Endothelial cell of umbilical vein (primary cell): ENCODE measurements at regions not wholly inside any gene's neighbourhood (a gene's known extent, or its start where the extent isn't known, plus 50 kb on each side); places are given as distances from the start of the nearest gene placed in this dataset.

Source experiments
- BruUV-seq: library from RNA; stranded (reverse); fragments of 400-500 nt; replicated peaks from 2 replicates; lab custom pipeline; 2021; lab: Mats Ljungman, UMichigan
- CTCF ChIA-PET: fragments of 300-600, 350-600 bp; sonication (Branson Sonifier 250); formaldehyde crosslinking; loops from one replicate; lab custom pipeline; 2021; ENCODE audit warnings: antibody characterized with exemption, inconsistent platforms; lab: Charles Lee
- POLR2A ChIA-PET: fragments of 300-600, 350-600 bp; sonication (Branson Sonifier 250); formaldehyde crosslinking; loops from one replicate; lab custom pipeline; 2021; ENCODE audit warnings: antibody characterized with exemption, inconsistent platforms; lab: Charles Lee
- DNase-seq: peaks from one replicate; pipeline ENCODE4 v3.0.0-alpha.2; 2011; ENCODE audit warnings: low read depth, low spot score
- FAIRE-seq: peaks from 2 replicates; lab custom pipeline; 2011; peaks lifted over from hg19 to GRCh38; lab: Jason Lieb, UNC
- H2AFZ ChIP-seq: 2 replicates; pipeline ENCODE4 v1.6.0; 2012; ENCODE audit warnings: low read depth, low read length, control low read depth, inconsistent platforms
- H3K27ac ChIP-seq: 2 replicates; pipeline ENCODE4 v1.5.1; 2011; ENCODE audit warnings: low read depth, mild to moderate bottlenecking, control low read depth, low read length, moderate library complexity; ENCODE audit not compliant: insufficient read depth
- H3K27me3 ChIP-seq, 2 experiments: 2 replicates each; pipeline versions ENCODE4 v1.6.0 to v1.6.1; 2011; ENCODE audit warnings: low read length in 2 of 2, mixed read lengths in 1 of 2; ENCODE audit not compliant: control insufficient read depth in 2 of 2, insufficient read depth in 2 of 2
- H3K36me3 ChIP-seq, 2 experiments: 2 replicates in 1 of 2; 3 replicates in 1 of 2; pipeline ENCODE4 v1.5.1; 2011; ENCODE audit warnings: low read length in 2 of 2, mild to moderate bottlenecking in 1 of 2, moderate library complexity in 1 of 2; ENCODE audit not compliant: control insufficient read depth in 2 of 2, insufficient read depth in 2 of 2; ENCODE audit errors: extremely low read depth in 1 of 2
- H3K4me1 ChIP-seq: 3 replicates; pipeline ENCODE4 v1.5.1; 2011; ENCODE audit warnings: mild to moderate bottlenecking, low read length; ENCODE audit not compliant: control insufficient read depth, insufficient read depth; ENCODE audit errors: extremely low read depth
- H3K4me2 ChIP-seq: 2 replicates; pipeline ENCODE4 v1.6.1; 2011; ENCODE audit warnings: low read length, control low read depth, mixed read lengths; ENCODE audit not compliant: insufficient read depth
- H3K4me3 ChIP-seq, 3 experiments: fragments of 200-600 bp in 1 of 3; sonication (generic), shearing (Covaris generic) in 1 of 3; replicated peaks in 1 of 3; 2 replicates each; pipeline ENCODE4 v1.5.1; 2011 to 2016; ENCODE audit warnings: control low read depth in 3 of 3, low read length in 3 of 3, mild to moderate bottlenecking in 2 of 3, inconsistent platforms in 1 of 3, low read depth in 1 of 3, moderate library complexity in 1 of 3; ENCODE audit not compliant: insufficient read depth in 1 of 3
- H3K79me2 ChIP-seq: 2 replicates; pipeline ENCODE4 v1.6.0; 2012; ENCODE audit warnings: low read length, inconsistent platforms; ENCODE audit not compliant: control insufficient read depth, insufficient read depth
- H3K9ac ChIP-seq: replicated peaks from 2 replicates; pipeline ENCODE3; 2011; ENCODE audit warnings: low read length, control low read depth; ENCODE audit not compliant: insufficient read depth; ENCODE audit errors: extremely low read depth
- H3K9me1 ChIP-seq: replicated peaks from 3 replicates; pipeline ENCODE4 v1.6.0; 2011; ENCODE audit warnings: mild to moderate bottlenecking, low read length; ENCODE audit not compliant: control insufficient read depth, insufficient read depth; ENCODE audit errors: extremely low read depth
- H3K9me3 ChIP-seq: replicated peaks from 2 replicates; pipeline ENCODE4 v1.5.1; 2012; ENCODE audit warnings: low read length, inconsistent platforms; ENCODE audit not compliant: control insufficient read depth, insufficient read depth
- H4K20me1 ChIP-seq: replicated peaks from 2 replicates; pipeline ENCODE3; 2011; ENCODE audit warnings: mild to moderate bottlenecking, low read length; ENCODE audit not compliant: control insufficient read depth, insufficient read depth; ENCODE audit errors: extremely low read depth
- EZH2 ChIP-seq: IDR thresholded peaks from 2 replicates; pipeline ENCODE4 v1.6.1; 2012; ENCODE audit warnings: borderline replicate concordance, low read depth, mild to moderate bottlenecking, moderate library complexity, low read length, inconsistent platforms; ENCODE audit not compliant: severe bottlenecking
- FOS ChIP-seq: IDR thresholded peaks from 2 replicates; pipeline ENCODE4 v1.6.1; 2011; ENCODE audit warnings: mild to moderate bottlenecking, low read length, moderate library complexity, borderline replicate concordance; ENCODE audit not compliant: insufficient read depth
- GATA2 ChIP-seq: IDR thresholded peaks from 2 replicates; pipeline ENCODE4 v1.7.0; 2011; ENCODE audit warnings: low read depth, mild to moderate bottlenecking, moderate library complexity, mixed read lengths, low read length; ENCODE audit not compliant: insufficient read length, insufficient read depth
- JUN ChIP-seq: IDR thresholded peaks from 2 replicates; pipeline ENCODE4 v1.6.1; 2011; ENCODE audit warnings: borderline replicate concordance, low read depth; ENCODE audit not compliant: insufficient read length, insufficient read depth
- MYC ChIP-seq: IDR thresholded peaks from one replicate; pipeline ENCODE4 v1.6.1; 2011; ENCODE audit warnings: mild to moderate bottlenecking, low read depth, low read length
- POLR2A ChIP-seq: IDR thresholded peaks from 2 replicates; pipeline ENCODE4 v1.6.1; 2012; ENCODE audit warnings: low read depth, mild to moderate bottlenecking, control low read depth, low read length
- POLR2AphosphoS5 ChIP-seq: IDR thresholded peaks from 2 replicates; pipeline ENCODE4 v1.6.1; 2012; ENCODE audit warnings: low read depth, mild to moderate bottlenecking, control low read depth, low read length, moderate library complexity; ENCODE audit not compliant: insufficient read depth
- dilution Hi-C: fragments of 300-500 bp; cut with MboI; formaldehyde crosslinking; loops from one replicate; pipeline ENCODE4 v1.15.0; 2019; ENCODE audit warnings: low sequenced_read_pairs; ENCODE audit not compliant: extremely low pct_ligation_motif_present
- intact Hi-C: fragments of 100-400 bp; cut with micrococcal nuclease; formaldehyde crosslinking; loops from one replicate; pipeline ENCODE4 v1.10.0; 2022
- TF ChIP-seq, protein P1 (sequence below): IDR thresholded peaks from 2 replicates; pipeline ENCODE4 v1.6.1; 2011; ENCODE audit not compliant: insufficient read depth, insufficient read length
- TF ChIP-seq, protein P2 (sequence below), 2 donors: IDR thresholded peaks; 1 replicate in 1 of 2; 2 replicates in 1 of 2; pipeline ENCODE4 v1.5.1; 2011; ENCODE audit warnings: low read length in 2 of 2, mild to moderate bottlenecking in 2 of 2, moderate library complexity in 2 of 2, control low read depth in 1 of 2, inconsistent platforms in 1 of 2, low read depth in 1 of 2; ENCODE audit not compliant: insufficient read depth in 1 of 2; ENCODE audit errors: extremely low read depth in 1 of 2

DNA sequence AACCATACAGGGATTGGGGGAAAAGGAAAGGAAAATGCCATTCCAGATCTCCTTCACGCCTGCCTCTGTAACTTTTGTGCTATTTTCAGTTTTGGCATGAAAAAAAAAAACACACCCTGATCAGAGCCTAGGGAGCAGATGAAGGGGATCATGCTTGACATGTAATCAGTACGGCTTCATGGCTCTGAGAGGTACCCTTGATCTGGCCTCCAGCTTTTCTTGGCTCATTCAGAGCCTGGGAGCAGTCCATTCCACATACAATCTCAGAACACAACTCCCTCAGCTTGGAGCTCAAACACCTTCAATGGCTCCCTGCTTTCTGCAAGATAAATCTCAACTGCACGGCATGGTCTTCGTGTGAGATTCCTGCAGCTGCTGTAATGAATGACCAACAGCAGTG is 422.8 kb upstream of the ZMIZ1 start:
- Histone ChIP-seq H4K20me1 (no peaks in the 10 kb centered on the region), H3K36me3 (no peaks in the 10 kb centered on the region), H3K9ac (no peak overlapping the region), H3K9me1 (no peaks in the 10 kb centered on the region), H3K27me3 (peaks cover 7 to 10% of the 10 kb centered on the region in 2 experiments), H2AFZ (no peak overlapping the region), H3K27ac (no peak overlapping the region), H3K4me2 (no peak overlapping the region), H3K79me2 (no peaks in the 10 kb centered on the region), H3K9me3 (no peaks in the 10 kb centered on the region), H3K4me1 (no peaks in the 10 kb centered on the region), H3K4me3 (no peak overlapping the region)
- FAIRE-seq, result no peak
- CTCF ChIA-PET, result interaction anchor here (1.3 kb wide), 1 partner anchor 12 kb away, joined by 5 read pairs; no protein-coding TSS in a partner anchor
- intact Hi-C loops (no loop called here), dilution Hi-C loops (no loop called here)
- BruUV-seq, result no TSS peak
- POLR2A ChIA-PET, result no interaction called here
- no peak for TF ChIP-seq GATA2
- no peak for TF ChIP-seq JUN
- TF ChIP-seq POLR2AphosphoS5, result no peak
- TF ChIP-seq, protein P1, sequence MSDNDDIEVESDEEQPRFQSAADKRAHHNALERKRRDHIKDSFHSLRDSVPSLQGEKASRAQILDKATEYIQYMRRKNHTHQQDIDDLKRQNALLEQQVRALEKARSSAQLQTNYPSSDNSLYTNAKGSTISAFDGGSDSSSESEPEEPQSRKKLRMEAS, result no peak
- no peak for TF ChIP-seq MYC
- TF ChIP-seq EZH2, result no peak
- TF ChIP-seq, protein P2, sequence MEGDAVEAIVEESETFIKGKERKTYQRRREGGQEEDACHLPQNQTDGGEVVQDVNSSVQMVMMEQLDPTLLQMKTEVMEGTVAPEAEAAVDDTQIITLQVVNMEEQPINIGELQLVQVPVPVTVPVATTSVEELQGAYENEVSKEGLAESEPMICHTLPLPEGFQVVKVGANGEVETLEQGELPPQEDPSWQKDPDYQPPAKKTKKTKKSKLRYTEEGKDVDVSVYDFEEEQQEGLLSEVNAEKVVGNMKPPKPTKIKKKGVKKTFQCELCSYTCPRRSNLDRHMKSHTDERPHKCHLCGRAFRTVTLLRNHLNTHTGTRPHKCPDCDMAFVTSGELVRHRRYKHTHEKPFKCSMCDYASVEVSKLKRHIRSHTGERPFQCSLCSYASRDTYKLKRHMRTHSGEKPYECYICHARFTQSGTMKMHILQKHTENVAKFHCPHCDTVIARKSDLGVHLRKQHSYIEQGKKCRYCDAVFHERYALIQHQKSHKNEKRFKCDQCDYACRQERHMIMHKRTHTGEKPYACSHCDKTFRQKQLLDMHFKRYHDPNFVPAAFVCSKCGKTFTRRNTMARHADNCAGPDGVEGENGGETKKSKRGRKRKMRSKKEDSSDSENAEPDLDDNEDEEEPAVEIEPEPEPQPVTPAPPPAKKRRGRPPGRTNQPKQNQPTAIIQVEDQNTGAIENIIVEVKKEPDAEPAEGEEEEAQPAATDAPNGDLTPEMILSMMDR (IDR thresholded peaks at IDR 0.05; ENCODE audit: extremely low read depth in 1 of 2, insufficient read depth in 1 of 2, low read depth in 1 of 2, low read length in 2 of 2), result no peak
- no peak for TF ChIP-seq FOS
- TF ChIP-seq POLR2A, result no peak
- DNase-seq, result no peak
